ENCODE measurements at regions not wholly inside any gene's neighbourhood (a gene's known extent, or its start where the extent isn't known, plus 50 kb on each side); places are given as distances from the start of the nearest gene placed in this dataset.

GRCh38 chr17:72273289-72274056 lies 152.7 kb downstream of the SOX9 start:
- Histone ChIP-seq H3K4me1 (no peaks in the 10 kb centered on the region), H3K4me3 (no peak overlapping the region), H3K9me3 (no peaks in the 10 kb centered on the region), H3K27ac (no peak overlapping the region), H3K27me3 (no peaks in the 10 kb centered on the region), H3K36me3 (no peaks in the 10 kb centered on the region)
- TF ChIP-seq CTCF (IDR thresholded peaks at IDR 0.05) = no peak
- no peak for DNase-seq (ENCODE audit: low spot score)

- Histone ChIP-seq H3K27ac (no peak overlapping the region), H3K4me1 (no peaks in the 10 kb centered on the region), H3K9me3 (no peaks in the 10 kb centered on the region), H3K36me3 (no peaks in the 10 kb centered on the region), H3K27me3 (no peaks in the 10 kb centered on the region), H3K4me3 (no peak overlapping the region)
- no peak for TF ChIP-seq CTCF (IDR thresholded peaks at IDR 0.05)
- DNase-seq (ENCODE audit: low spot score) = no peak
Measured at GRCh38 chr17:72274614-72275013, 153.8 kb downstream of the SOX9 start.

- no peaks in the 10 kb centered on the region for H3K36me3 ChIP-seq
- TF ChIP-seq CTCF (IDR thresholded peaks at IDR 0.05) = no peak
- H3K4me1 ChIP-seq = no peaks in the 10 kb centered on the region
Measured at GRCh38 chr17:72280881-72281280, 160.1 kb downstream of the SOX9 start.

GRCh38 chr17:72282439-72283029 lies 161.7 kb downstream of the SOX9 start:
- Histone ChIP-seq H3K36me3 (no peaks in the 10 kb centered on the region), H3K4me1 (no peaks in the 10 kb centered on the region), H3K27ac (no peak overlapping the region), H3K9me3 (no peaks in the 10 kb centered on the region), H3K4me3 (no peak overlapping the region), H3K27me3 (no peaks in the 10 kb centered on the region)
- TF ChIP-seq CTCF (IDR thresholded peaks at IDR 0.05) = no peak
- DNase-seq (ENCODE audit: low spot score) = no peak

More at GRCh38 chr17:72280881-72281280, 160.1 kb downstream of the SOX9 start:
- no peaks in the 10 kb centered on the region for H3K9me3 ChIP-seq
- no peak overlapping the region for H3K4me3 ChIP-seq
- DNase-seq (ENCODE audit: low spot score) = no peak
- no peak overlapping the region for H3K27ac ChIP-seq
- no peaks in the 10 kb centered on the region for H3K27me3 ChIP-seq

- no peak for DNase-seq (ENCODE audit: low spot score)
- H3K9me3 ChIP-seq = no peaks in the 10 kb centered on the region
- no peaks in the 10 kb centered on the region for H3K36me3 ChIP-seq
- H3K27me3 ChIP-seq = no peaks in the 10 kb centered on the region
- H3K4me1 ChIP-seq = no peaks in the 10 kb centered on the region
- TF ChIP-seq CTCF (IDR thresholded peaks at IDR 0.05) = no peak
- H3K4me3 ChIP-seq = no peak overlapping the region
- no peak overlapping the region for H3K27ac ChIP-seq
Measured at GRCh38 chr17:72284806-72285205, 164.0 kb downstream of the SOX9 start.
